Mesenteric fat pad (tissue), 1 donor: ENCODE measurements at regions not wholly inside any gene's neighbourhood (a gene's known extent, or its start where the extent isn't known, plus 50 kb on each side); places are given as distances from the start of the nearest gene placed in this dataset.

ENCODE experiments used
- DNase-seq: peaks from one replicate; pipeline ENCODE4 v3.0.0-alpha.2; 2020; ENCODE audit warnings: low spot score
- donor health status: DM: yes; HTN: yes; CAD: no.

DNA sequence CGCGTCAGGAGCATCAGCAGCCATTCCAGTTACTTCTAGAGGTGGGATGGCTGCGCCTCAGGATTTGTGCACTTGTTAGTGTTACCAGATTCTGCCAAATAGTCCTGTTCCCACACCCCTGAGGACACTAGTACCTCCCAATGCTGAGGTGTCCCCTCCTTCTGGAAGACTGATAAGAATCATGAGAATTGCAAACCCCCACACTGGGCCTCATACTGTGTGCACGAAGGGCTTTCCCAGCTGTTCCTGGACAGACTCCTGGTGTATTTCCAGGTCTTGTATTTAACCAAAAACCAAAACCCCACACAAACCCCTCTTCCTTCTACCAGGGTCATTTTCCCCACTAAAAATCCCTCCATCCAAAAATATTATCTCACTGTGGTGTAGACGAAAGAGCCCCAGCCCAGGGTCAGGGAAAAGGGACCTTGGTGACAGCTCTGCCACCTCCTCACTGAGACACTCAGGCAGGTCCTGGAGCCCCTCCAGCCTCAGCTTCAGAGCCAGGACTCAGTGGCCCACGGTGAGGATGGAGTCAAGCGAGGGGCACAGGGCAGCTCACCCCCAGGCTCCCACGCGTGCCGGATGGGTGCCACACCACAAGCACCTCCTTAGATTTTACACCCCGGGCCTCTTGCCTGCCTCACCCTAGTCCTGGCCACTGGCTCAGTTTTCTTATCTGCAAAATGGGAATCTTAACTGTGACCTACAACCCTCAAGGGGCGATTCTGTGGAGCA lies 131.4 kb upstream of the RUNX3 start:
- no peak for DNase-seq

GRCh38 chr1:25057188-25057587 lies 127.1 kb upstream of the RUNX3 start:
- DNase-seq: no peak

GRCh38 chr1:25056536-25056935 lies 126.5 kb upstream of the RUNX3 start:
- no peak for DNase-seq

- DNase-seq: no peak
These were observed 125.9 kb upstream of the RUNX3 start for GRCh38 chr1:25055961-25056360.

DNA sequence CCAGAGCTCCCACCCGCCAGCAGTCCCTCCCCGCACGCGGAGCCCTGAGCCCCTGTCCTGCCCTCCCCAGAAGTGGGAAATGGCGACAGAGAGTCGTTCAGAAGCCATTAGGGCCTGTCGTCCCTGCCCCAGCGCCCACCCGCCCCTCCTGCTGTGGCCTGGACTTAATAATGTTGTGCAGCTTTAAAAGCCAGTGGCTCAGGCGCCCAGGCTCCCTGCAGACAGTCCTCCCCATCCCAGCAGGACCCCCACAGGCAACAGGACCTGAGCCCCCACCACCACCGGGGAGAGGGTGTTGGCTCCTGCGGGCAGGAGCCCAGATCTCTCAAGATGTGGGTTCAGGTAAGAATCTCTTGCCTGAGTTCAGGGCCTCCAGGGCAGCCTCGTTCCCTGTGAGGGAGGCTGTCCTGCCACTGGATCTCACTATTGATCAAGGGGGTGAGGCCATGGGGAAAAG lies 125.3 kb upstream of the RUNX3 start:
- DNase-seq: no peak

- DNase-seq: no peak
These were observed 124.6 kb upstream of the RUNX3 start for GRCh38 chr1:25054526-25055323.

DNA sequence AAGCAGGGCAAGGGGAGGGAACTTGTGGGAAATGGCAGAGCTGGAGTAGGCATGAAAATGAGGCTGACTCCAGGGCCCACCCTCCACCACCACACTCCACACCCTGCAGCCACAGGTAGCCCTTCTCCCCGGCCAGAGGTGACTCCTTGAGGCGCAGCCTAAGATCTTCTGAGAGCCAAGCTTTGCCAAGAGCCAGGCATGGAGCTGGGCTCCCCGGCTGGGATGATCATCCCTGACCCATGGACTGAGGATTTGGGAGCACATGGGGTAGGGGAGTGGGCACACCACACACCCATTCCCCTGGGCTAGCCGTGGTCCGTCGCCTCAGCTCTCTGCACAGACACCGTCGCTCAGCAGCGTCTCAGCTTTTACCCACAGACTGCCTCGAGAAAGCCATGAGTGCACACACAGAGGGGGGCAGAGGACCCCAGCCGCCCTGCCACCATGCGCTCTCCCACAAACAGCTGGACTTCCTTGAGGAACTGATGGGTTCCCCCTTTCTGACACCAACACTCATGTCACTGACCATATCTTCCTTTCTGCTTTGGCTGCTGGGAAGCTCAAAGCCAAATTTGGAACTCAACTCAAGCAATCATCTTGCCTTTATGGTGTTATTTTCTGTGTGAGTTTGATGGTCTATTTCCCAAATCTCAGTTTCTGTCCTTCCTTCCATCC lies 123.6 kb upstream of the RUNX3 start:
- DNase-seq: no peak

DNA sequence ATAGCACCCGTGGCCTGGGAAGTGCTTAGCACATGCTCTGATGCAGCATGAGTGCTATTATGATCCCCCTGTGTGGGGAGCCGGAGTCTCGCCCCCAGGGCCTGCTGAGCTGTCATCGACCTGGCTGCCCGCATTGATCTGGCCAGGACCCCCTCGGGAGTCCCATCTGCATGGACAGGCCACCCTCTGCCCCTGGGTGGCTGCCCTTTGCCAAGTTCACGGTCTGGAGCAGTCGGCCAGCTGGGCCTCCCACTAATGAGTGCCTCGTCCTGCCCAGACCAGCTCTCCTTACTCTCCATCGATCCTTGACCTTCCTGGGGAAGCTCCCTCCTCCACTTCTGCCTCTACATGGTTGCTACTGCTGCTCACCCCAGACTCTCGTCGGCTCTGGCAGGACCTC lies 121.8 kb upstream of the RUNX3 start:
- DNase-seq: no peak

DNA sequence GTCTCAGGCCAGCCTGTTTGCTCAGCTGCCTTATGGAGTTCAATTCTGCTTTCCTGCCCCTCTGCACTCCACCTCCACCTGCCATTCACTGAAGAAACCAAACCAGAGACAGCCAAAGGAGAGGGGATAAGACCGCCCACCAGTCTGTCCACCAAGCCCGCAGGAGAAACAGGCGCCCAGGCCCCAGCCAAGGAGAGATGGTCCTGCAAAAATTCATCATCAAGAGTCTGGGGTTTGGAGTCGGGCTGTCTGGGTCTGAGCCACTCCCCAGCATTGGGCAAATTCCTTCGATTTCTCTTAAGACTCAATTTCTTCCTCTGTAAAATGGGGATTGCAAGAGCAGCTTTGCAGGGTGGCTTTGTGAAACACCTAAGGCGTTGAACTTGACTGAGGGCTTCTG lies 121.4 kb upstream of the RUNX3 start:
- no peak for DNase-seq

GRCh38 chr1:25050165-25050564 lies 120.1 kb upstream of the RUNX3 start:
- DNase-seq: no peak

GRCh38 chr1:25049190-25049589 lies 119.1 kb upstream of the RUNX3 start:
- DNase-seq: no peak

- DNase-seq: no peak
These were observed 118.7 kb upstream of the RUNX3 start for GRCh38 chr1:25048728-25049127.

DNA sequence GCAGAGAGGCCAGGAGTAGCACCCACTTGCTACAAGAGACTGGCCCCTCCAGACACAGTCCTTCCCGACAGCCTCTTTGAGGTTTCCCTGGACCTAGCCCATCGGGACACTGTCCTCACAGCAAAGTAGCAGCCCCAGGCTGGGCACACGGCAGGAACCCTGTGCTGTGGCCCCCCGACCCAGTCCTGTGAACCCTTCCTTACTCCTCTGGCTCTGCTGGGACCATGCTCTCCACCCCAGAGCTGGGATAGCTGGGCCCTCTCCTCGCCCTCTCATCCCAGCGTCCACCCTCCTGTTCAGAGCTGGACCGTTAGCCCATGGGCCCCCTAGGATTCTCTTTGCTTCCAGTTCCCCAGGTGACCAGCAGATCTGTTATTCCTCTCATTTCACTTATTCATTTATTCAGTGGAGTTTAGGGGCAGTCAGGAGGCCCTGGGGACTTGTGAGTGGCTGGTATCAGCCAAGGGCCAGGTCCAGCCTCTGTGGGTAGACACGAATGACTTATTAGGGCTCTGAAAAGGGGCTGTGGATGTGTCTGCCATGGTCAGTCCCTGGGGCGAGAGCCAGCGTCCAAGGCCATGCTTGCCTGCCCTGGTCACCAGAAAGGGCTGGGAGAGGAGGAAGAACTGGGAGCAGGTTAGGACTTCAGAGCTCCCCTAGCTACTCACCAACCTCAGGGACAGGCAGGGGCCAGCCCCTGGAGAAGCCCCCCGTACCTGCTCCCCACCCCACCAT lies 117.6 kb upstream of the RUNX3 start:
- DNase-seq: no peak

DNA sequence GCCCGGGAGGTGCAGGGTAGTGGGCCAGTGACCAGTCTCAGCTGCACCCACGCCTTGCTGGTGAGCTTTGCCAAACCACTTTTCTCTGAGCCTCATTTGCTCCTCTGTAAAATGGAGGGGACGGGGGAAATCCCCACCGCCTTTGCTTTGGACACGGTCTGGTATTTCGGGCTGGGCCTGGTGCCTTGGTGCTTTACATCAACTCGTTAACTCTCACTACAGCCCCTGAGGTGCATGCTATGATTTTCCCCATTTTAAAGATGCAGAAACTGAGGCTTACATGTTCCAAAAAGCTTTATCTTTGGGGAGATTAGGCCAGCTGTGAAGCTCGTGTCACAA lies 116.1 kb upstream of the RUNX3 start:
- DNase-seq: no peak

DNA sequence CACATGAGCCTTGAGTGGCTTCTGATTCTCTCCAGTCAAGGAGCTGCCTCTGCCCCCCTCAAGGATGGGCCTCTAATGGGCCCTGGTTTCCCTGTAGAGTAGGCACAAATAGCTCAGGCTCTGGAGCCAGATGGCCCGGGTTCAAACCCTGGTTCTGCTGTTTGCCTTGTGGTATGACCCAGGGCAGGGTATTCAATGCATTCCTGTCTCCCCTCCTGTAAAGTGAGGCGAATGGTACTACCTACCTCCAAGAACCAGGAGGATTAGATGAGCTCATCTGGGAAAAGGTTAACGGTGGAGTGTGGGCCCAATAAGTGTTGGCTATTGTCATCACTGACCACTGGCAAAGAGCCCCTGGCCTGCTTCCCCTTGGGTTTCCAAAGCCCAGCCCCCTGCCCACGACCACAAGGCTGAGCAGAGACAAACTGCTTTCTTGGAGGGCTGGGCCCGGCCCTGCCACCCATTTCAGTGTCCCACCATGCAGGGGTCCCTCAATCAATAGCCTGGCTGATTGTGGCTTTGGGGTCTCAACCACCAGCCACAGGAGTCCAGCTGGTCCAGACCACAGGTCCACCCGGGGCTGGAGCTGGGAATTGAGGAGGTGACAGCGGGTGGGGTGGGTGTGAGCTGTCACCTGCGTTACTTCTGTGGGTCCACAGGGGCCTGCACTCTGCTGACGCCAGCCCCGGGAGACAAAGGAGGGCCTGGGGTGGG lies 115.6 kb upstream of the RUNX3 start:
- no peak for DNase-seq

- no peak for DNase-seq
These were observed 113.1 kb upstream of the RUNX3 start for GRCh38 chr1:25043228-25043580.

DNA sequence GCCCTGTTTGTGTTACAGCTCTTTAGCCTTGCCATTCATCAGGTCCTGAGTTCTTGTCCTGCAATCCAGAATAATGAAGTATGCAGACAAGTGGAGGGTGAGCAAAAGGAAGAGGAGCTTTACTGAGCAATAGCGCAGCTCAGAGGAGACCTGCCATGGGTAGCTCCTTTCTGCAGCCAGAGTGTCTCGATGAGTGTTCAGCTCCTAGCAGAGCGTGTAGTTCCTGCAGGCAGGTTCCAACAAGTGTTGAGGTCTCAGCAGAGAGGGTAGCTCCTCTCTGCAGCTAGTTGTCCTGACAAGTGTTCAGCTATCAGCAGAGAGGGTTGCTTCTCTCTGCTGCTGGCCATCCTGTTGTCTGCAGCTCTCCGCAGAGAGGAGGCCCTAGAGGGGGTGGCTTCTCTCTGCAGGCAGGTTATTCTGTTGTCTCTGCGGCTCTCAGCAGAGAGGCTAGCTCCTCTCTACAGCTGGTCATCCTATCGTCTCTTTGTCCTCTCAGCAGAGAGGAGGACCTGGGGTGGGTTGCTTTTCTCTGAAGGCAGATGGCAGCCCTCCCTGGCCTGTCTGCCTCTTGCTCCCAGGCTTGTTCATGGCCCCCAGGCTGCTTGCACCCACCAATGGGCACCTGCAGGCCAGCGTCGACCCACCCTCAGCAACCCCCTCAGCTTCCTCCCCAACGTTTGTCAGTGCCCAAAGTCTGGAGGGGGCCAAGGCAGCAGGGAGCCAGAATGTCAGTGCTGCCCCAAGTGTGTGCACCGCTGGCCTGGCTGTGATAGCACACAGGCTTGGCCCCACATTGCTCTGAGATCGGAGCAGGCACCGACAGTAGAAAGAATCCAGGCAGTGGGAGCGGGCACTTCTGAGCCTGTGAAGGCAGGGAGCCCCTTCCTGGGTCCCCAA lies 112.5 kb upstream of the RUNX3 start:
- no peak for DNase-seq

DNA sequence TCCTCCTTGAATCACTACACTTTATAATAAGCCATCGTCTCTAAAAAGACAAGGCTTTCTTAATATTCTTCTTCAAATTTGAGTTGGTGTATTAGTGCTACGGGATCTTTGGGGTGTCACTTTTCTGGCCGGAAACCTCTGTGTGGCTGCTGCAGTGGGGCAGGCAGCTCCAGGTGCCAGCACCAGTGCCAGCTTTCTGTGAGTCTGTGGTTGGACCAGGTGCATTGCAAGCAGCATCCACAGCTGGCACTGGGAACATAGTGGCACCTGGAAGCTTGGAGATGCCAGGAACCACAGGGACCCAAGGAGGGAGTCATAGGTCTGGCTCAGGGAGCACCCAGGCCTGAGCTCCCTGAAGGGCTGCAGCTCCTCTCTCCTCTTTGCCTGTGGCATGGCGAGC lies 111.8 kb upstream of the RUNX3 start:
- DNase-seq: no peak

- no peak for DNase-seq
These were observed 110.1 kb upstream of the RUNX3 start for GRCh38 chr1:25040122-25040685.

GRCh38 chr1:25039229-25039628 lies 109.2 kb upstream of the RUNX3 start:
- no peak for DNase-seq
